GM21619 (cell line): ENCODE measurements at regions not wholly inside any gene's neighbourhood (a gene's known extent, or its start where the extent isn't known, plus 50 kb on each side); places are given as distances from the start of the nearest gene placed in this dataset.

Experiments used
- ATAC-seq: cut with Tn5 transposase; IDR thresholded peaks from one replicate; pipeline ENCODE4 v1.9.1; 2021; ENCODE audit not compliant: unreplicated experiment

GRCh38 chr6:14706378-14706929 is 539.4 kb upstream of the JARID2 start:
- no peak for ATAC-seq

GRCh38 chr6:14707276-14707675 is 538.6 kb upstream of the JARID2 start:
- ATAC-seq, result no peak

- ATAC-seq, result no peak
Observed at GRCh38 chr6:14707971-14708465, 537.9 kb upstream of the JARID2 start.

GRCh38 chr6:14709066-14709670 is 536.7 kb upstream of the JARID2 start:
- ATAC-seq, result no peak

GRCh38 chr6:14709900-14710299 is 536.0 kb upstream of the JARID2 start:
- ATAC-seq, result no peak

GRCh38 chr6:14710421-14710820 is 535.4 kb upstream of the JARID2 start:
- no peak for ATAC-seq

GRCh38 chr6:14711056-14711703 is 534.7 kb upstream of the JARID2 start:
- ATAC-seq, result no peak

- no peak for ATAC-seq
Observed at GRCh38 chr6:14711704-14712379, 534.0 kb upstream of the JARID2 start.

- ATAC-seq, result no peak
Observed at GRCh38 chr6:14713008-14713960, 532.6 kb upstream of the JARID2 start.

- no peak for ATAC-seq
Observed at GRCh38 chr6:14713966-14714631, 531.8 kb upstream of the JARID2 start.

GRCh38 chr6:14715076-14715475 is 530.8 kb upstream of the JARID2 start:
- ATAC-seq, result no peak

GRCh38 chr6:14716499-14717146 is 529.2 kb upstream of the JARID2 start:
- ATAC-seq, result no peak

GRCh38 chr6:14717307-14717706 is 528.6 kb upstream of the JARID2 start:
- ATAC-seq, result no peak

GRCh38 chr6:14718861-14719260 is 527.0 kb upstream of the JARID2 start:
- no peak for ATAC-seq

GRCh38 chr6:14719270-14719669 is 526.6 kb upstream of the JARID2 start:
- no peak for ATAC-seq

- ATAC-seq, result no peak
Observed at GRCh38 chr6:14720411-14721102, 525.3 kb upstream of the JARID2 start.

- no peak for ATAC-seq
Observed at GRCh38 chr6:14721103-14721758, 524.6 kb upstream of the JARID2 start.

GRCh38 chr6:14722001-14722562 is 523.8 kb upstream of the JARID2 start:
- no peak for ATAC-seq
